ENCODE measurements at regions not wholly inside any gene's neighbourhood (a gene's known extent, or its start where the extent isn't known, plus 50 kb on each side); places are given as distances from the start of the nearest gene placed in this dataset.

GRCh38 chr5:74420220-74420619, 220.3 kb downstream of the ENC1 start:
- TF ChIP-seq, protein P1, sequence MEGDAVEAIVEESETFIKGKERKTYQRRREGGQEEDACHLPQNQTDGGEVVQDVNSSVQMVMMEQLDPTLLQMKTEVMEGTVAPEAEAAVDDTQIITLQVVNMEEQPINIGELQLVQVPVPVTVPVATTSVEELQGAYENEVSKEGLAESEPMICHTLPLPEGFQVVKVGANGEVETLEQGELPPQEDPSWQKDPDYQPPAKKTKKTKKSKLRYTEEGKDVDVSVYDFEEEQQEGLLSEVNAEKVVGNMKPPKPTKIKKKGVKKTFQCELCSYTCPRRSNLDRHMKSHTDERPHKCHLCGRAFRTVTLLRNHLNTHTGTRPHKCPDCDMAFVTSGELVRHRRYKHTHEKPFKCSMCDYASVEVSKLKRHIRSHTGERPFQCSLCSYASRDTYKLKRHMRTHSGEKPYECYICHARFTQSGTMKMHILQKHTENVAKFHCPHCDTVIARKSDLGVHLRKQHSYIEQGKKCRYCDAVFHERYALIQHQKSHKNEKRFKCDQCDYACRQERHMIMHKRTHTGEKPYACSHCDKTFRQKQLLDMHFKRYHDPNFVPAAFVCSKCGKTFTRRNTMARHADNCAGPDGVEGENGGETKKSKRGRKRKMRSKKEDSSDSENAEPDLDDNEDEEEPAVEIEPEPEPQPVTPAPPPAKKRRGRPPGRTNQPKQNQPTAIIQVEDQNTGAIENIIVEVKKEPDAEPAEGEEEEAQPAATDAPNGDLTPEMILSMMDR (IDR thresholded peaks at IDR 0.05; ENCODE audit: insufficient read depth, low read length, poor library complexity, severe bottlenecking): no peak
- Histone ChIP-seq H3K36me3 (ENCODE audit: control insufficient read depth, insufficient read depth, low read length) (no peaks in the 10 kb centered on the region), H3K27me3 (ENCODE audit: control insufficient read depth, insufficient read depth, low read length) (no peaks in the 10 kb centered on the region), H3K4me3 (ENCODE audit: low read depth, low read length) (no peak overlapping the region)
- DNase-seq (ENCODE audit: low read depth): no peak

DNA sequence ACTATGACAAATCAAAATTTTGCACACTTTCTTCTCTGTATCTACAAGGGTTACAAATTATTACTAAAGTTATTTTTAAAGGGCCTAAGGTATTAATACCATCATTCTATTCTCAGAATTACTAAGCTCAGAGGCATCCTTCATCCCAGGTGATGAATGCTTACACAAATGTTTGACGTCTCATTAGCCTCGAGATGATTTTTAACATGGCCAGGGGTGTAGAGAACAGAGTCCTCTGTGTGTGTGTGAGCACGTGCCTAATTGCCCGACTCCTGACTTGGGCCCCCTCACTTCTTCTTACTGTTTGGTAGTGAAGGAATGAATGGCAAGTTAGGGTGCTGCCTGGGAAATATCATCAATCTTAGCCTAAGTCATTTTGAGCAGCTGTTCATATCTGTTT, 221.1 kb downstream of the ENC1 start:
- TF ChIP-seq, protein P1 (IDR thresholded peaks at IDR 0.05; ENCODE audit: insufficient read depth, low read length, poor library complexity, severe bottlenecking): no peak
- Histone ChIP-seq H3K27me3 (ENCODE audit: control insufficient read depth, insufficient read depth, low read length) (no peaks in the 10 kb centered on the region), H3K4me3 (ENCODE audit: low read depth, low read length) (no peak overlapping the region), H3K36me3 (ENCODE audit: control insufficient read depth, insufficient read depth, low read length) (no peaks in the 10 kb centered on the region)
- no peak for DNase-seq (ENCODE audit: low read depth)

GRCh38 chr5:74418709-74419108, 221.8 kb downstream of the ENC1 start:
- TF ChIP-seq, protein P1 (IDR thresholded peaks at IDR 0.05; ENCODE audit: insufficient read depth, low read length, poor library complexity, severe bottlenecking): no peak
- Histone ChIP-seq H3K27me3 (ENCODE audit: control insufficient read depth, insufficient read depth, low read length) (no peaks in the 10 kb centered on the region), H3K4me3 (ENCODE audit: low read depth, low read length) (no peak overlapping the region), H3K36me3 (ENCODE audit: control insufficient read depth, insufficient read depth, low read length) (no peaks in the 10 kb centered on the region)
- no peak for DNase-seq (ENCODE audit: low read depth)

GRCh38 chr5:74418261-74418660, 222.3 kb downstream of the ENC1 start:
- TF ChIP-seq, protein P1 (IDR thresholded peaks at IDR 0.05; ENCODE audit: insufficient read depth, low read length, poor library complexity, severe bottlenecking): no peak
- no peaks in the 10 kb centered on the region for H3K36me3 ChIP-seq (ENCODE audit: control insufficient read depth, insufficient read depth, low read length)
- H3K27me3 ChIP-seq (ENCODE audit: control insufficient read depth, insufficient read depth, low read length): no peaks in the 10 kb centered on the region
- DNase-seq (ENCODE audit: low read depth): no peak
- no peak overlapping the region for H3K4me3 ChIP-seq (ENCODE audit: low read depth, low read length)

GRCh38 chr5:74415695-74416102, 224.8 kb downstream of the ENC1 start:
- H3K27me3 ChIP-seq (ENCODE audit: control insufficient read depth, insufficient read depth, low read length): no peaks in the 10 kb centered on the region
- TF ChIP-seq, protein P1 (IDR thresholded peaks at IDR 0.05; ENCODE audit: insufficient read depth, low read length, poor library complexity, severe bottlenecking): no peak
- DNase-seq (ENCODE audit: low read depth): no peak
- no peaks in the 10 kb centered on the region for H3K36me3 ChIP-seq (ENCODE audit: control insufficient read depth, insufficient read depth, low read length)
- H3K4me3 ChIP-seq (ENCODE audit: low read depth, low read length): no peak overlapping the region

DNA sequence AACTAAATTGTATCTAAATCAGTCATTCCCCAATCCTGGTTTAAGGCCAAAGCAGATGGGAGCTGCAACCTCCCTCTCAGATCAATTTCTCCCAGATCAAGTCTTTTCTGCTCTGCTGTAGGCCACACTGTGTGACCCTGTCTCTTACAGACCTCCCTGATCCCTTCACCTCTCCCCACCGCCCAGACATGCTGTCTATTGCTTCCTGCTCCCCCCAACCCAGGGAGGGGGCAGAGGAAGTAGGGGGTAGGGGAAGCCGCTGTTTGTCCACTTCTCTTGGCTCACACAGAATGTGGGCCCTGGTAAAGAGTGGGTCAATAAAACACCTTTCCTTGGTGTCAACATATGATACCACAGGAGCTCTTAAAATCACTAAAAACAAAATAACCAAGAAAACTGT, 226.3 kb downstream of the ENC1 start:
- no peak overlapping the region for H3K4me3 ChIP-seq (ENCODE audit: low read depth, low read length)
- DNase-seq (ENCODE audit: low read depth): no peak
- H3K27me3 ChIP-seq (ENCODE audit: control insufficient read depth, insufficient read depth, low read length): no peaks in the 10 kb centered on the region
- TF ChIP-seq, protein P1 (IDR thresholded peaks at IDR 0.05; ENCODE audit: insufficient read depth, low read length, poor library complexity, severe bottlenecking): no peak
- H3K36me3 ChIP-seq (ENCODE audit: control insufficient read depth, insufficient read depth, low read length): no peaks in the 10 kb centered on the region
